ENCODE measurements at regions not wholly inside any gene's neighbourhood (a gene's known extent, or its start where the extent isn't known, plus 50 kb on each side); places are given as distances from the start of the nearest gene placed in this dataset.

- no peak for TF ChIP-seq CTCF (IDR thresholded peaks at IDR 0.05; ENCODE audit: borderline replicate concordance, extremely low read depth, insufficient read depth)
- no peaks in the 10 kb centered on the region for H3K9me3 ChIP-seq (ENCODE audit: control insufficient read depth in 2 of 3, insufficient read depth in 1 of 3, low read length in 3 of 3)
- intact Hi-C loops (cut with DNase I) = no loop called here
- no peak overlapping the region for H3K4me3 ChIP-seq (ENCODE audit: low read length in 3 of 3)
- no peak for DNase-seq
- H3K36me3 ChIP-seq (ENCODE audit: control insufficient read depth in 2 of 3, insufficient read depth in 3 of 3, low read length in 3 of 3) = no peaks in the 10 kb centered on the region
- no peaks in the 10 kb centered on the region for H3K4me1 ChIP-seq (ENCODE audit: control insufficient read depth in 2 of 3, insufficient read depth in 2 of 3, low read depth in 1 of 3, low read length in 3 of 3)
- H3K9ac ChIP-seq (ENCODE audit: low read length in 3 of 3) = no peak overlapping the region
- H3K27me3 ChIP-seq (ENCODE audit: control insufficient read depth, insufficient read depth, low read length) = no peaks in the 10 kb centered on the region
- no peak for FAIRE-seq
- no peak overlapping the region for H3K27ac ChIP-seq (ENCODE audit: low read depth in 2 of 2, low read length in 2 of 2)
These were observed 315.6 kb downstream of the ZSWIM6 start for GRCh38 chr5:61647672-61648071.

GRCh38 chr5:61649231-61649630, 317.2 kb downstream of the ZSWIM6 start:
- TF ChIP-seq CTCF (IDR thresholded peaks at IDR 0.05; ENCODE audit: borderline replicate concordance, extremely low read depth, insufficient read depth) = no peak
- DNase-seq (no peak), FAIRE-seq (no peak)
- H3K9me3 ChIP-seq (ENCODE audit: control insufficient read depth in 2 of 3, insufficient read depth in 1 of 3, low read length in 3 of 3) = no peaks in the 10 kb centered on the region
- intact Hi-C loops (cut with DNase I) = no loop called here
- H3K4me3 ChIP-seq (ENCODE audit: low read length in 3 of 3) = no peak overlapping the region
- no peaks in the 10 kb centered on the region for H3K4me1 ChIP-seq (ENCODE audit: control insufficient read depth in 2 of 3, insufficient read depth in 2 of 3, low read depth in 1 of 3, low read length in 3 of 3)
- no peak overlapping the region for H3K27ac ChIP-seq (ENCODE audit: low read depth in 2 of 2, low read length in 2 of 2)
- no peaks in the 10 kb centered on the region for H3K36me3 ChIP-seq (ENCODE audit: control insufficient read depth in 2 of 3, insufficient read depth in 3 of 3, low read length in 3 of 3)
- H3K27me3 ChIP-seq (ENCODE audit: control insufficient read depth, insufficient read depth, low read length) = no peaks in the 10 kb centered on the region
- H3K9ac ChIP-seq (ENCODE audit: low read length in 3 of 3) = no peak overlapping the region

- H3K9me3 ChIP-seq (ENCODE audit: control insufficient read depth in 2 of 3, insufficient read depth in 1 of 3, low read length in 3 of 3) = no peaks in the 10 kb centered on the region
- H3K27ac ChIP-seq (ENCODE audit: low read depth in 2 of 2, low read length in 2 of 2) = no peak overlapping the region
- intact Hi-C loops (cut with DNase I) = loop anchor here (10.0 kb wide), 1 partner anchor 485 kb away; the partner anchor contains the start of gene SMIM15
- no peak for FAIRE-seq
- TF ChIP-seq CTCF (IDR thresholded peaks at IDR 0.05; ENCODE audit: borderline replicate concordance, extremely low read depth, insufficient read depth) = no peak
- H3K4me1 ChIP-seq (ENCODE audit: control insufficient read depth in 2 of 3, insufficient read depth in 2 of 3, low read depth in 1 of 3, low read length in 3 of 3) = no peaks in the 10 kb centered on the region
- no peaks in the 10 kb centered on the region for H3K27me3 ChIP-seq (ENCODE audit: control insufficient read depth, insufficient read depth, low read length)
- H3K4me3 ChIP-seq (ENCODE audit: low read length in 3 of 3) = no peak overlapping the region
- H3K9ac ChIP-seq (ENCODE audit: low read length in 3 of 3) = no peak overlapping the region
- H3K36me3 ChIP-seq (ENCODE audit: control insufficient read depth in 2 of 3, insufficient read depth in 3 of 3, low read length in 3 of 3) = no peaks in the 10 kb centered on the region
- DNase-seq = no peak
These were observed 317.9 kb downstream of the ZSWIM6 start for GRCh38 chr5:61649971-61650370.

GRCh38 chr5:61650661-61651060, 318.6 kb downstream of the ZSWIM6 start:
- Histone ChIP-seq H3K27me3 (ENCODE audit: control insufficient read depth, insufficient read depth, low read length) (no peaks in the 10 kb centered on the region), H3K4me1 (ENCODE audit: control insufficient read depth in 2 of 3, insufficient read depth in 2 of 3, low read depth in 1 of 3, low read length in 3 of 3) (no peaks in the 10 kb centered on the region), H3K27ac (ENCODE audit: low read depth in 2 of 2, low read length in 2 of 2) (no peak overlapping the region), H3K9me3 (ENCODE audit: control insufficient read depth in 2 of 3, insufficient read depth in 1 of 3, low read length in 3 of 3) (no peaks in the 10 kb centered on the region), H3K4me3 (ENCODE audit: low read length in 3 of 3) (no peak overlapping the region), H3K9ac (ENCODE audit: low read length in 3 of 3) (no peak overlapping the region), H3K36me3 (ENCODE audit: control insufficient read depth in 2 of 3, insufficient read depth in 3 of 3, low read length in 3 of 3) (no peaks in the 10 kb centered on the region)
- no peak for TF ChIP-seq CTCF (IDR thresholded peaks at IDR 0.05; ENCODE audit: borderline replicate concordance, extremely low read depth, insufficient read depth)
- FAIRE-seq = no peak
- DNase-seq = no peak
- intact Hi-C loops (cut with DNase I) = loop anchor here (10.0 kb wide), 1 partner anchor 486 kb away; the partner anchor contains the start of gene SMIM15

Measured in kidney (tissue), 13 donors.